Testis (tissue), 2 donors: ENCODE measurements at regions not wholly inside any gene's neighbourhood (a gene's known extent, or its start where the extent isn't known, plus 50 kb on each side); places are given as distances from the start of the nearest gene placed in this dataset.

ENCODE experiments used
- CTCF ChIP-seq, 3 experiments: fragments of 450-650 bp in 2 of 3; fragments of 200-600 bp in 1 of 3; sonication (generic) in 1 of 3; IDR thresholded peaks; one replicate each; pipeline ENCODE4 v1.5.1; 2016 to 2019; ENCODE audit warnings: antibody characterized with exemption in 3 of 3, mild to moderate bottlenecking in 2 of 3, moderate library complexity in 1 of 3
- POLR2A ChIP-seq: fragments of 450-650 bp; IDR thresholded peaks from one replicate; pipeline ENCODE4 v1.6.1; 2017; ENCODE audit warnings: antibody characterized with exemption, mild to moderate bottlenecking, moderate library complexity

GRCh38 chr11:44409558-44410236 lies 99.8 kb upstream of the ALX4 start:
- TF ChIP-seq CTCF (IDR thresholded peaks at IDR 0.05) (no peak), POLR2A (no peak)
